NCI-H1417 treated with DMSO at 0.1 percent for 48 hours (cell line): ENCODE measurements at regions not wholly inside any gene's neighbourhood (a gene's known extent, or its start where the extent isn't known, plus 50 kb on each side); places are given as distances from the start of the nearest gene placed in this dataset.
"Not testable (repeated sequence)": the region's sequence is repeated elsewhere in the genome, so short reads cannot be mapped to it uniquely, and the experiment has no call there.

ENCODE experiments used
- DNase-seq: peaks from one replicate; lab custom pipeline; 2025; lab: John Stamatoyannopoulos, UW

- DNase-seq = no peak
Observed at GRCh38 chr18:27378431-27379095, 193.5 kb upstream of the CHST9 start.

GRCh38 chr18:27377251-27377650, 192.1 kb upstream of the CHST9 start:
- no peak for DNase-seq

- DNase-seq = no peak
Observed at GRCh38 chr18:27372386-27372785, 187.3 kb upstream of the CHST9 start.

- no peak for DNase-seq
Observed at GRCh38 chr18:27366665-27367064, 181.6 kb upstream of the CHST9 start.

- DNase-seq = no peak
Observed at GRCh38 chr18:27366151-27366550, 181.0 kb upstream of the CHST9 start.

- peak; percentile 21 for DNase-seq
Observed at GRCh38 chr18:27363872-27364271, 178.8 kb upstream of the CHST9 start.

GRCh38 chr18:27361477-27361876, 176.4 kb upstream of the CHST9 start:
- no peak for DNase-seq

GRCh38 chr18:27355308-27355707, 170.2 kb upstream of the CHST9 start:
- no peak for DNase-seq

- DNase-seq = no peak
Observed at GRCh38 chr18:27353273-27353672, 168.2 kb upstream of the CHST9 start.

GRCh38 chr18:27349284-27349882, 164.3 kb upstream of the CHST9 start:
- no peak for DNase-seq

GRCh38 chr18:27331606-27332005, 146.5 kb upstream of the CHST9 start:
- DNase-seq = no peak

GRCh38 chr18:27314996-27315395, 129.9 kb upstream of the CHST9 start:
- DNase-seq = no peak

- DNase-seq = no peak
Observed at GRCh38 chr18:27313678-27314077, 128.6 kb upstream of the CHST9 start.

GRCh38 chr18:27312853-27313252, 127.7 kb upstream of the CHST9 start:
- no peak for DNase-seq

- DNase-seq = no peak
Observed at GRCh38 chr18:27312153-27312552, 127.0 kb upstream of the CHST9 start.

GRCh38 chr18:27311114-27311513, 126.0 kb upstream of the CHST9 start:
- DNase-seq = no peak

GRCh38 chr18:27301615-27302378, 116.7 kb upstream of the CHST9 start:
- DNase-seq = no peak

- no peak for DNase-seq
Observed at GRCh38 chr18:27298214-27298804, 113.2 kb upstream of the CHST9 start.

GRCh38 chr18:27285973-27286562, 101.0 kb upstream of the CHST9 start:
- not testable (repeated sequence) for DNase-seq

- no peak for DNase-seq
Observed at GRCh38 chr18:27278131-27278530, 93.0 kb upstream of the CHST9 start.

GRCh38 chr18:27277554-27277953, 92.4 kb upstream of the CHST9 start:
- no peak for DNase-seq

- no peak for DNase-seq
Observed at GRCh38 chr18:27276886-27277285, 91.8 kb upstream of the CHST9 start.
